EL (cell line): ENCODE measurements at regions not wholly inside any gene's neighbourhood (a gene's known extent, or its start where the extent isn't known, plus 50 kb on each side); places are given as distances from the start of the nearest gene placed in this dataset.

Experiments used
- DNase-seq: peaks from one replicate; pipeline ENCODE4 v3.0.0-alpha.2; 2016

DNA sequence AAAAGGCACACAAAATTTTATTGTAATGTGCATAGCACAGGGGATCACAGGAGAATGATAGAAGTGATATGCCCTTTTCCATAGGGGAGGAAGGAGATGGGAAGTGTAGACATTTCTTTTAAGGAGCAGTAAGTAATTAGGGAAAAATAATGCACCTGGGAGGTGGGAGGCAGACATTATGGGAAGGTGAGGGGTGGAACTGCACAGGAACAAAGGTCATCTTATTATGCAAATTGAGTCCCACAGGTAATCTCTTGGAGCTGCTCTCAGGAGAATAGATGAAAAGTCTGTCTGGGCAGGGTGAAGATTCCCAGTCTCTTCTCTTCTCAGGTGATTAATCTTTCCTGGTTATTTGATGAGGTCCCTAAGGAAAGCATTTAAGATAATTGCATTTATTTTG lies 331.5 kb downstream of the ENC1 start:
- no peak for DNase-seq

GRCh38 chr5:74306845-74307244 lies 333.7 kb downstream of the ENC1 start:
- no peak for DNase-seq

- DNase-seq, result no peak
Measured at GRCh38 chr5:74304536-74304935, 336.0 kb downstream of the ENC1 start.

GRCh38 chr5:74303578-74303977 lies 336.9 kb downstream of the ENC1 start:
- no peak for DNase-seq

DNA sequence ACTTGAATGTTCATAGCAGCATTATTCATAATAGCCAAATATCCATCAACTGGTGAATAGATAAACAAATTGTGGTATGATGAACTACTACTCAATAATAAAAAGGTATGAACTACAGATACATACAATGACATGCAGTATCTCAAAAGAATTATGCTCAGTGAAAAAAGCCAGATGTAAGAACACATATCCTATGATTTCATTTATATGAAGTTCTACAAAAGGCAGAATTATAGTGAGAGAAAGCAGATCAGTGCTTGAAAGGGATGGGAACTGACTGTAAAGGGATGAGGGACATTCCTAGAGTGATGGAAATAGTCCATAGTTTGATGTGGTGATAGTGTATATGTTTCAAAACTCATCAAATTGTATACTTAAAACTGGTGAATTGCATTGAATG lies 339.0 kb downstream of the ENC1 start:
- no peak for DNase-seq

DNA sequence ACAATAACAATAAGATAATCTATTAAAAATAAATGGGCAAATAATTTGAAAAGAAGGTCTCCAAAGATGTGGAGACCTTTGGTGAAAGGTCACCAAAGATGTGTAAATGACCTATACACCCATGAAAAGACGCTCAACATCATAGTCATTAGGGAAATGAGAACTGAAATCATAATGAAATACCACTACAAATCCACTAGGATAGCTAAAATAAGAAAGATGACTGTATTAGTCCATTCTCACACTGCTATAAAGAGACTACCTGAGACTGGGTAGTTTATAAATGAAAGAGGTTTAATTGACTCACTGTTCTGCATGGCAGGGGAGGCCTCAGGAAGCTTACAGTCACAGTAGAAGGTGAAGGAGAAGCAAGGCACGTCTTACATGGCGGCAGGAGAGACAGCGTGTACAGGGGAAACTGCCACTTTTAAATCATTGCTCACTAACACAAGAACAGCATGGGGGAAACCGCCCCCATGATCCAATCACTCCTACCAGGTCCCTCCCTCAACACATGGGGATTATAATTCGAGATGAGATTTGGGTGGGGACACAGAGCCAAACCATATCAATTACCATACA lies 339.6 kb downstream of the ENC1 start:
- no peak for DNase-seq

- no peak for DNase-seq
Measured at GRCh38 chr5:74299833-74300232, 340.7 kb downstream of the ENC1 start.

GRCh38 chr5:74296685-74297408 lies 343.7 kb downstream of the ENC1 start:
- no peak for DNase-seq

GRCh38 chr5:74295676-74296075 lies 344.9 kb downstream of the ENC1 start:
- DNase-seq, result no peak

GRCh38 chr5:74295141-74295540 lies 345.4 kb downstream of the ENC1 start:
- DNase-seq, result no peak

- no peak for DNase-seq
Measured at GRCh38 chr5:74294231-74294705, 346.3 kb downstream of the ENC1 start.

- no peak for DNase-seq
Measured at GRCh38 chr5:74293182-74293581, 347.3 kb downstream of the ENC1 start.

DNA sequence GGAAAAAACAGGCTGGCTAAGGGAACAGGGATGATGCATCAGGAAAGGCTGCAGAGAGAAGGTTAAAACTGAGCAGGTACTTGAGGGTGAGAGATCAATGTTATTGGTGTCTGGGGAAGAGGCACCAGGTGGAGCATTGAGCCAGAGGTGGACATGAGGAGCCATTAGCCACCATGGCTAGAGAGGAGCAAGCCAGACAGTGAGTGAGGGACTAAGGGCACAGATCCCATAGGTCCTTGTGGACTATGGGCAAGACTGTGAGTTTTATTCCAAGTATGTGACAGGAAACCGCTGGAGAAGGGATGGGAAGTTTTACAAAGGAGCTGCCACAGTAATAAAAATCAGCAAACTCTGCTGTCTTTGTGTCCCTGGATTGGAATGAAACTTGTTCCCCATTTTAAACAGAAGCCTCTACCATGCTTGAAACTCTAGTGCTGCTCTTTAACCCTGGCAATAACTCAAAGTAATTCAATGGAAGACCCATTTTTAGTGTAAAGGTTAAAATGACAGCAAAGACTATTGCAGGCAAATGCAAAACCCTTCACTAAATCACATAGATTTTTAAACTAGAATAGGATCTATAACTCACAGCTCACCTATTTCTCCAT lies 349.8 kb downstream of the ENC1 start:
- peak; percentile 28 for DNase-seq

- DNase-seq, result no peak
Measured at GRCh38 chr5:74289691-74290090, 350.8 kb downstream of the ENC1 start.

- no peak for DNase-seq
Measured at GRCh38 chr5:74289238-74289637, 351.3 kb downstream of the ENC1 start.

GRCh38 chr5:74288448-74289108 lies 351.9 kb downstream of the ENC1 start:
- no peak for DNase-seq

GRCh38 chr5:74288038-74288437 lies 352.5 kb downstream of the ENC1 start:
- DNase-seq, result no peak

DNA sequence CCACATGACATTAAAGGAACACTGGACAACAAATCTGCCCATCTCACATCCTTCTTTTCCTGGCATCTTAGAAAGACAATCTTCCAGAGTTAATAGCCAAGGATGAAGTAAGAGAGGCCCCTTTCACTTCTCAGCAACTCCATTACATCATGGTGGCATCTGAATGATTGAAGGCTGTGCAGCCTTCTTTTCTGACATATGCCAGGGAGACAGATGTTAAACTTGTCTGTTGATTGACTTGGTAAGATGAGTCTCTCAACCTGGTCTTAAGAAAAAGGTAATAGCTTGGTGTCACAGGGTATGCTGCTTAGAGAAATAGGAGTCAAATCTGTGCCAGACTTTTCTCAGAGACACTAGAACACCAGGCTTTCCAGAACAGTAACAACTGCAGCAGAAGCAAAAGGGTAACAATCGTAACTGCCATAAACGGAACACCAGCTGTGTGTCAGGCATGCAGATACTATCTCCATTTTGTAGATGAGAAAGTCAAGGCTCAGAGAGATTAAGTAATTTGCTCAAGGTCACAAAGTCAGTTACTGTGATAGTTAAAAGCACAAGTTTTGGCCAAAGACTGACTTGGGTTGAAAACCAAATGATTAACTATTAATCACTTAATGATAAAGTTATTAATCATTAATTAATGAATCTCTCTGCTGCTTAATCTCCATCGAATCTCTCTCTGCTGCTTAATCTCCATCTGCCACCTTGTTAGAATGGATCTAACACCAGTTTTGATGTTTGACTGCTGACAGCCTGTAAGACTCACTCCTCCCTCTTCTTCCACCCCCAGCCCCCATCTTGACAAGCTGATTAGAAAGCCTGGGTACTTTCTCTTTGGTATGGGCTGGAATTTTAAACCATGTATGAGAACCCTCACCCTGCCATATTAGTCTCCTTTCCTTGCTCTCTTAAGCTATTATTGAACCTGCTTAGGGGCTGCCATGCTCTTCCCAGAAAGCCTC lies 353.5 kb downstream of the ENC1 start:
- no peak for DNase-seq

DNA sequence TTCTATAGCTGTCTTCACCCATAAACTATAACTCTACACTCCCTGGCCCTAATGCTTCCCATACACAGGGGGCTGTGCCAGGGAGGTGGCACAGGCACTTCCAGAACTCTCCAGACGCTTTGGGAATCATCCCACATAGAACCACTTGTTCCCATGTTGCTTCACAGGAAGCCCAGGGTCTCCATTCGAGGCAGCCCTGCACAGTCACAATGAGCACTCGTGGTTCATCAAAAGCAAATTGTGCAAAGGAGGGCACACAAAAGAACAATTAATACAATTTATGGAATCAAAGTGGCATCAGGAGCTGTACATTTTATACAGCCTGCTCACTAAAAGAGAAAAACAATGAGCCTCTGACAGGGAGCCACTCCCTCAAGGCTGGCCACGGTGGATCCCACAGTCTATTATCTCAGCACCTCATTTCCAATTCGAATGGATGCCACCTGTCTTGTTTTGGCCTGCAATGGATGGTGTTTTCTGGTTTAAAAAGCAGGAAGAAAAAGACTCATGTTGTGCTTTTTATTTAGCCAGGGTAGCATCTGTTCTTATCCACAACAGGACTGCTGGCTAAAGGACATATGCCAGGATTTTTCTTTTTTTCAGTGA lies 354.8 kb downstream of the ENC1 start:
- no peak for DNase-seq

DNA sequence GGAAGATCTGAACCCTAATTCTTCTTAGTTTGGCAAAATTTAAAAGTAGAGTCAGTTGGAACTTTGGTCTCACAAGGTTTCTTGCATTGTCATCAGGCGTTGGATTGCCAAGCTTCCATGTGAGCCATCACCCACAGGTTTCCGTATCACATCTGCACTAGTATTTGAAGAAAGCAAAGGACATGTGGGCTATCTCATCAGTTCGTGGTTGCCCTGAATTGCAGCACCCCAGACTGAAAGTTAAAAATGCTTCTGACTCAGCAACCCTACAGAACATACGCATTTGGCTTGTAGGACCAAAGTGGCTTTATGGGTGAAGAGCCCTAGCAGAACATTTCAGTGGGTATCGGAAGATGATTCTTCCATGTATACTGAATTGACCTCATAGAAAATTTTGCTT lies 358.0 kb downstream of the ENC1 start:
- DNase-seq, result no peak

GRCh38 chr5:74281166-74281565 lies 359.4 kb downstream of the ENC1 start:
- no peak for DNase-seq

- DNase-seq, result no peak
Measured at GRCh38 chr5:74280306-74280705, 360.2 kb downstream of the ENC1 start.
